ENCODE measurements at regions not wholly inside any gene's neighbourhood (a gene's known extent, or its start where the extent isn't known, plus 50 kb on each side); places are given as distances from the start of the nearest gene placed in this dataset.
"Not testable (repeated sequence)": the region's sequence is repeated elsewhere in the genome, so short reads cannot be mapped to it uniquely, and the experiment has no call there.

DNA sequence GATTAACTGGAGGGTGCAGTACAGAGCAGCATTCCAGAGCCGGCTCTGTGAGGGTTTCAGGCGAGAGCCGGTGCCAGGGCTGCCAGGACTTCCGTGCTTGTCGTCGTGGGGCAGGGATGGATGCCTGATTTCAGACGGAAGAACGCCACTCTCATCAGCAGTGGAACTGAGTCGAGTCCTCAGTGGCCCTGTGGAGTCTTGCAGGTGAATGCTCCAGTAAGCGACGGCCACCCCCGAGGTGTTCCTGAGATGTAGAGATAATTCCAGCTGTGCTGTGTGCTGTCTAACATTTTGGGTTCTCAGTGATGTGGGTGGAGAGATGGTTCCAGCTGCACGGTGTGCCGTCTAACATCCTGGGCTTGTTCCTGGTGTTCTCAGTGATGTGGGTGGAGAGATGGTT, 103.1 kb upstream of the ALKAL2 start:
- TF ChIP-seq CTCF (conservative IDR thresholded peaks at IDR 0.05; ENCODE audit: low read depth, low read length) = no peak
- DNase-seq (ENCODE audit: low read depth) = no peak
- H3K4me3 ChIP-seq (ENCODE audit: low read depth, low read length) = no peak overlapping the region

DNA sequence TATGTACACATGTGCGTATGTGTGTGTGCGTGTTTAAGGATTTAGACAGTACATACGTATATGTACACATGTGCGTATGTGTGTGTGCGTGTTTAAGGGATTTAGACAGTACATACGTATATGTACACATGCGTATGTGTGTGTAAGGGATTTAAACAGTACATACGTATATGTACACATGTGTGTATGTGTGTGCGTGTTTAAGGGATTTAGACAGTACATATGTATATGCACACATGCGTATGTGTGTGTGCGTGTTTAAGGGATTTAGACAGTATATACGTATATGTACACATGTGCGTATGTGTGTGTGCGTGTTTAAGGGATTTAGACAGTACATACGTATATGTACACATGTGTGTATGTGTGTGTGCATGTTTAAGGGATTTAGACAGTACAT, 102.1 kb upstream of the ALKAL2 start:
- not testable (repeated sequence) for H3K4me3 ChIP-seq (ENCODE audit: low read depth, low read length); DNase-seq (ENCODE audit: low read depth)

GRCh38 chr2:388752-389151, 100.9 kb upstream of the ALKAL2 start:
- H3K4me3 ChIP-seq (ENCODE audit: low read depth, low read length); DNase-seq (ENCODE audit: low read depth): not testable (repeated sequence)

- no peak for DNase-seq (ENCODE audit: low read depth)
Measured at GRCh38 chr2:387980-388421, 100.1 kb upstream of the ALKAL2 start.

GRCh38 chr2:386406-387103, 98.7 kb upstream of the ALKAL2 start:
- no peak for DNase-seq (ENCODE audit: low read depth)
- no peak overlapping the region for H3K4me3 ChIP-seq (ENCODE audit: low read depth, low read length)
- TF ChIP-seq CTCF (conservative IDR thresholded peaks at IDR 0.05; ENCODE audit: low read depth, low read length) = no peak

More at GRCh38 chr2:387980-388421, 100.1 kb upstream of the ALKAL2 start:
- no peak for TF ChIP-seq CTCF (conservative IDR thresholded peaks at IDR 0.05; ENCODE audit: low read depth, low read length)
- H3K4me3 ChIP-seq (ENCODE audit: low read depth, low read length) = no peak overlapping the region

GRCh38 chr2:385785-386184, 97.9 kb upstream of the ALKAL2 start:
- H3K4me3 ChIP-seq (ENCODE audit: low read depth, low read length) = no peak overlapping the region
- DNase-seq (ENCODE audit: low read depth) = no peak
- TF ChIP-seq CTCF (conservative IDR thresholded peaks at IDR 0.05; ENCODE audit: low read depth, low read length) = no peak

DNA sequence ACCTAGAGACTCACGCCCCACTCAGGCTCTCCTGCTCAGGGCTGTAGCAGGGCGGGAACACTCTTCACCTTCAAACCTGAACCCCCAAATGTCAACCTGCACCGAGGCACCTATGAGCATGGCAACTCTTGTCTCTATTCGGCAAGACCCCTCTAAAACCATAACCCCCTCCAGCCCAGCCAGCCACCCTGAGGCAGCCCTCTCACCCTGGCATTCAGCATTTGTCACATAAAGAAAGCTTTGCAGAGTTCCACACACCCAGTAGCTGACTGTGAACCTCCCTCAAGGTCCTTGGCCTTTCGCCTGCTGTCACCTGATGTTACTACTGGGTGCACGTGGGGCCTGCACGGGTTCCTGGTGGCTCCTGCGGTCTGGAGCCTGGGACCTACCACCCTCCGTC, 97.2 kb upstream of the ALKAL2 start:
- DNase-seq (ENCODE audit: low read depth) = no peak
- H3K4me3 ChIP-seq (ENCODE audit: low read depth, low read length) = no peak overlapping the region
- no peak for TF ChIP-seq CTCF (conservative IDR thresholded peaks at IDR 0.05; ENCODE audit: low read depth, low read length)

- no peak for DNase-seq (ENCODE audit: low read depth)
- TF ChIP-seq CTCF (conservative IDR thresholded peaks at IDR 0.05; ENCODE audit: low read depth, low read length) = no peak
- no peak overlapping the region for H3K4me3 ChIP-seq (ENCODE audit: low read depth, low read length)
Measured at GRCh38 chr2:383888-384287, 96.0 kb upstream of the ALKAL2 start.

Measured in choroid plexus epithelial cell (primary cell).